Type B pancreatic cell (in vitro differentiated cells): ENCODE measurements at regions not wholly inside any gene's neighbourhood (a gene's known extent, or its start where the extent isn't known, plus 50 kb on each side); places are given as distances from the start of the nearest gene placed in this dataset.

Source experiments
- DNase-seq: peaks from one replicate; pipeline ENCODE4 v3.0.0; 2021; ENCODE audit warnings: mixed read lengths; ENCODE audit not compliant: unreplicated experiment; ENCODE audit errors: extremely low spot score
- H3K27ac Mint-ChIP-seq: 2 replicates; pipeline ENCODE4 v1.8.0; 2021; ENCODE audit warnings: mild to moderate bottlenecking, mixed read lengths
- H3K27me3 Mint-ChIP-seq: 2 replicates; pipeline ENCODE4 v1.8.0; 2021; ENCODE audit warnings: mixed read lengths
- H3K36me3 Mint-ChIP-seq: 2 replicates; pipeline ENCODE4 v1.8.0; 2021; ENCODE audit warnings: mixed read lengths
- H3K4me1 Mint-ChIP-seq: one replicate; pipeline ENCODE4 v1.8.0; 2021; ENCODE audit warnings: mixed read lengths; ENCODE audit not compliant: unreplicated experiment
- H3K4me3 Mint-ChIP-seq: 2 replicates; pipeline ENCODE4 v1.8.0; 2021; ENCODE audit warnings: mild to moderate bottlenecking, mixed read lengths
- H3K9me3 Mint-ChIP-seq: 2 replicates; pipeline ENCODE4 v1.8.0; 2021; ENCODE audit warnings: mixed read lengths
- TF ChIP-seq, protein P1 (sequence below): fragments of 200-600 bp; sonication (generic); conservative IDR thresholded peaks from 2 replicates; pipeline ENCODE4 v1.5.0; 2021; ENCODE audit warnings: antibody characterized with exemption, mild to moderate bottlenecking

DNA sequence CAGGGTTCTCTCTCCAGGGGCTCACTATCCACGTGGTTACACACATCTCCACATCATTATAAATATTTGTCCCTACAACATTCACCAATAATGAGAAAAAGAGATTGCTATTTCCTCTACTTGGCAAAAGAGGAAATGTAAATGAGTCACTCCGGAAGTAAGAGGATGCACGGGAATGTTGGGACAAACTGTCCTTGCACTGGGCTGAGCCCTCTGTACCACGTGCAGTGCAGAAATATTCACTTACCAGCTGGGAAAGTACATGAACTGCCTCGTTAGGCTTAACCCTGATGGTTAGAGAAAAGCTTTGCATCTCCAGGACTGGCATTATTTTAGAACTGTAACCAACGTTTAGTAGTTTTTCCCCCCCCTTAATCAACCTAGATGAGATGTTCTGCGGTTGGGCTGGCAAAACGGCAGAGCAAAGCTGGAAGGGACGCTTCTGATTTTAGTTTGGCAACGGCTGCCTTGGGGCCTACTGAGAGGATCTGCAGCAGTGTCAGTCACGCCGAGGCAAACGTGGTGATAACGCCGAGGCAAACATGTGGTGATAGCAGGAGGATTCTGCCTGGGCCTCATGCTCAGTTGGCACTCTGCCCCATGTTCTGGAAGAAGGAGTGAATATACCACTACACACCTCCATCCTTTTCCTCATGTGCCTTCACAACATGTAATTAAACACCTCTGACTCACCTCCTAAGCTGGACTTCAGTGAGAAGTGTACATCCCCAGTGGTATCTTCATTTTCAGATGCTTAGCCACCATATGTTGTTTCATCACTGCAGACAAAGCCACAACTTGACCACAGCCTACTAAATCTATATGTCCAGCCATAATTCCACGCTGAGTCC, 661.4 kb upstream of the KLF4 start:
- Mint-ChIP-seq H3K9me3 (no peaks in the 10 kb centered on the region), H3K4me3 (no peak overlapping the region), H3K4me1 (no peaks in the 10 kb centered on the region), H3K27me3 (peaks cover 6% of the 10 kb centered on the region), H3K36me3 (no peaks in the 10 kb centered on the region), H3K27ac (no peak overlapping the region)
- DNase-seq, result no peak
- TF ChIP-seq, protein P1, sequence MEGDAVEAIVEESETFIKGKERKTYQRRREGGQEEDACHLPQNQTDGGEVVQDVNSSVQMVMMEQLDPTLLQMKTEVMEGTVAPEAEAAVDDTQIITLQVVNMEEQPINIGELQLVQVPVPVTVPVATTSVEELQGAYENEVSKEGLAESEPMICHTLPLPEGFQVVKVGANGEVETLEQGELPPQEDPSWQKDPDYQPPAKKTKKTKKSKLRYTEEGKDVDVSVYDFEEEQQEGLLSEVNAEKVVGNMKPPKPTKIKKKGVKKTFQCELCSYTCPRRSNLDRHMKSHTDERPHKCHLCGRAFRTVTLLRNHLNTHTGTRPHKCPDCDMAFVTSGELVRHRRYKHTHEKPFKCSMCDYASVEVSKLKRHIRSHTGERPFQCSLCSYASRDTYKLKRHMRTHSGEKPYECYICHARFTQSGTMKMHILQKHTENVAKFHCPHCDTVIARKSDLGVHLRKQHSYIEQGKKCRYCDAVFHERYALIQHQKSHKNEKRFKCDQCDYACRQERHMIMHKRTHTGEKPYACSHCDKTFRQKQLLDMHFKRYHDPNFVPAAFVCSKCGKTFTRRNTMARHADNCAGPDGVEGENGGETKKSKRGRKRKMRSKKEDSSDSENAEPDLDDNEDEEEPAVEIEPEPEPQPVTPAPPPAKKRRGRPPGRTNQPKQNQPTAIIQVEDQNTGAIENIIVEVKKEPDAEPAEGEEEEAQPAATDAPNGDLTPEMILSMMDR, result no peak

GRCh38 chr9:108149326-108149725, 659.8 kb upstream of the KLF4 start:
- Mint-ChIP-seq H3K27me3 (peaks cover 6% of the 10 kb centered on the region), H3K4me1 (no peaks in the 10 kb centered on the region), H3K4me3 (no peak overlapping the region), H3K9me3 (no peaks in the 10 kb centered on the region), H3K27ac (no peak overlapping the region), H3K36me3 (no peaks in the 10 kb centered on the region)
- TF ChIP-seq, protein P1, result no peak
- no peak for DNase-seq

- Mint-ChIP-seq H3K36me3 (no peaks in the 10 kb centered on the region), H3K27me3 (peaks cover 8% of the 10 kb centered on the region), H3K9me3 (no peaks in the 10 kb centered on the region), H3K4me1 (peaks cover 9% of the 10 kb centered on the region), H3K27ac (no peak overlapping the region), H3K4me3 (no peak overlapping the region)
- DNase-seq, result no peak
- TF ChIP-seq, protein P1, result peak; percentile 53
These were observed 653.1 kb upstream of the KLF4 start for GRCh38 chr9:108142504-108143201.

DNA sequence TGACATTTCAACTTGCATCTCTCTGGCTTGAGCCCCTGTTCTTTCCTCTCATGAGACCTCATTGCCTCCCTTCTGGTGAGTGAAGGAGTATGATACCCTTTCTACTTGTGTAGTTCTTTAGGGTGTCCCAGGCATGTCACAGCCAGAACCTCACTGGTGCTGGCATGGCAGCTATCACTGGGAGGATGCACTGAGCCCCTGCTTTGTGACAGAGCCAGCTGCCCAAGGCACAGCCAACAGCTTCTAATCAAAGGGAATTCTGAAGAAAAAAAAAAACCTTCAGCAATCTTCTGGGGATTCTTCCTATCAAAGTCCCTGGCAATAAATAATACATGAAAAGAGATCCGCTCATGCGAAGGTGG, 652.6 kb upstream of the KLF4 start:
- H3K9me3 Mint-ChIP-seq, result no peaks in the 10 kb centered on the region
- peaks cover 3% of the 10 kb centered on the region for H3K27me3 Mint-ChIP-seq
- no peak for DNase-seq
- TF ChIP-seq, protein P1, result no peak
- no peak overlapping the region for H3K27ac Mint-ChIP-seq
- no peak overlapping the region for H3K4me3 Mint-ChIP-seq
- H3K36me3 Mint-ChIP-seq, result no peaks in the 10 kb centered on the region
- H3K4me1 Mint-ChIP-seq, result peaks cover 9% of the 10 kb centered on the region

DNA sequence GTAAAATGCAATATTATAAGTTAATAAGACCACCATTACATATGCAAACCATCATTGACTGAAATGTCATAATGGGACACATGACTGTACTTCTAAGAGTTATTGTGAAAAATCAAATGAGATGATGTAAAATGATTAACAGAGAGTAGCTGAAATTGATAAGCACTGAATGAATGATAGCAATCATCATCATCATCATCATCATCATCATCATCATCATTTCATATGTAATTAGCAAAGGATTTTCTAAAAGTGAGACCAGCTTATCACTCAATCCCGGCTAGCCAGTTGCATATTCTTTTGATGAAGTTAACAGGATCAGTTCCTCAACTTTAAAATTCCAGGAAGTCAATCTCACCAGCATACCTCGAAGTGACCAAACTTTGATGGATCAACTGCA, 650.3 kb upstream of the KLF4 start:
- Mint-ChIP-seq H3K36me3 (no peaks in the 10 kb centered on the region), H3K4me3 (no peak overlapping the region), H3K27me3 (peaks cover 3% of the 10 kb centered on the region), H3K4me1 (peaks cover 9% of the 10 kb centered on the region), H3K27ac (no peak overlapping the region), H3K9me3 (no peaks in the 10 kb centered on the region)
- no peak for DNase-seq
- TF ChIP-seq, protein P1, result no peak
